ENCODE measurements at regions not wholly inside any gene's neighbourhood (a gene's known extent, or its start where the extent isn't known, plus 50 kb on each side); places are given as distances from the start of the nearest gene placed in this dataset.
"Not testable (repeated sequence)": the region's sequence is repeated elsewhere in the genome, so short reads cannot be mapped to it uniquely, and the experiment has no call there.

- Mint-ChIP-seq H3K27ac (no peak overlapping the region), H3K4me1 (ENCODE audit: low read depth in 2 of 2) (no peaks in the 10 kb centered on the region), H3K27me3 (peaks cover 37 to 63% of the 10 kb centered on the region in 2 donors), H3K36me3 (ENCODE audit: insufficient read depth) (no peaks in the 10 kb centered on the region), H3K4me3 (no peak overlapping the region), H3K9me3 (no peaks in the 10 kb centered on the region)
- ATAC-seq (replicated peaks): no peak
- DNase-seq: no peak
These were observed 54.9 kb upstream of the UNC93A start for GRCh38 chr6:167236239-167236571.

GRCh38 chr6:167237438-167238145 is 53.5 kb upstream of the UNC93A start:
- no peak for ATAC-seq (replicated peaks)
- DNase-seq: no peak
- peaks cover 34 to 67% of the 10 kb centered on the region in 2 donors for H3K27me3 Mint-ChIP-seq

GRCh38 chr6:167238146-167238693 is 52.9 kb upstream of the UNC93A start:
- Mint-ChIP-seq H3K36me3 (ENCODE audit: insufficient read depth) (no peaks in the 10 kb centered on the region), H3K4me3 (no peak overlapping the region), H3K4me1 (ENCODE audit: low read depth in 2 of 2) (no peaks in the 10 kb centered on the region), H3K27ac (no peak overlapping the region), H3K27me3 (peaks cover 28 to 68% of the 10 kb centered on the region in 2 donors), H3K9me3 (no peaks in the 10 kb centered on the region)
- ATAC-seq (replicated peaks): no peak
- DNase-seq: no peak

More at GRCh38 chr6:167237438-167238145, 53.5 kb upstream of the UNC93A start:
- no peaks in the 10 kb centered on the region for H3K36me3 Mint-ChIP-seq (ENCODE audit: insufficient read depth)
- no peak overlapping the region for H3K27ac Mint-ChIP-seq
- no peaks in the 10 kb centered on the region for H3K9me3 Mint-ChIP-seq
- H3K4me1 Mint-ChIP-seq (ENCODE audit: low read depth in 2 of 2): no peaks in the 10 kb centered on the region
- no peak overlapping the region for H3K4me3 Mint-ChIP-seq

GRCh38 chr6:167238694-167239467 is 52.2 kb upstream of the UNC93A start:
- H3K9me3 Mint-ChIP-seq: no peaks in the 10 kb centered on the region
- H3K27ac Mint-ChIP-seq: no peak overlapping the region
- no peak for ATAC-seq (replicated peaks)
- H3K4me3 Mint-ChIP-seq: no peak overlapping the region
- H3K27me3 Mint-ChIP-seq: peaks cover 22 to 64% of the 10 kb centered on the region in 2 donors
- H3K4me1 Mint-ChIP-seq (ENCODE audit: low read depth in 2 of 2): no peaks in the 10 kb centered on the region
- no peak for DNase-seq
- no peaks in the 10 kb centered on the region for H3K36me3 Mint-ChIP-seq (ENCODE audit: insufficient read depth)

- not testable (repeated sequence) for H3K4me1 Mint-ChIP-seq (ENCODE audit: low read depth in 2 of 2); ATAC-seq (replicated peaks); H3K9me3 Mint-ChIP-seq; H3K36me3 Mint-ChIP-seq (ENCODE audit: insufficient read depth); H3K27ac Mint-ChIP-seq; H3K4me3 Mint-ChIP-seq; DNase-seq
- H3K27me3 Mint-ChIP-seq: peaks cover 19 to 64% of the 10 kb centered on the region in 2 donors
These were observed 51.6 kb upstream of the UNC93A start for GRCh38 chr6:167239470-167239869.

- no peaks in the 10 kb centered on the region for H3K36me3 Mint-ChIP-seq (ENCODE audit: insufficient read depth)
- H3K9me3 Mint-ChIP-seq: no peaks in the 10 kb centered on the region
- ATAC-seq (replicated peaks) (no peak), DNase-seq (no peak)
- H3K27me3 Mint-ChIP-seq: peaks cover 13 to 64% of the 10 kb centered on the region in 2 donors
- no peaks in the 10 kb centered on the region for H3K4me1 Mint-ChIP-seq (ENCODE audit: low read depth in 2 of 2)
- no peak overlapping the region for H3K27ac Mint-ChIP-seq
- H3K4me3 Mint-ChIP-seq: no peak overlapping the region
These were observed 51.0 kb upstream of the UNC93A start for GRCh38 chr6:167240034-167240541.
